GM18519 (cell line): ENCODE measurements at regions not wholly inside any gene's neighbourhood (a gene's known extent, or its start where the extent isn't known, plus 50 kb on each side); places are given as distances from the start of the nearest gene placed in this dataset.
"Not testable (repeated sequence)": the region's sequence is repeated elsewhere in the genome, so short reads cannot be mapped to it uniquely, and the experiment has no call there.

Experiments used
- ATAC-seq: cut with Tn5 transposase; IDR thresholded peaks from one replicate; pipeline ENCODE4 v1.9.1; 2021; ENCODE audit warnings: mild to moderate bottlenecking, moderate library complexity; ENCODE audit not compliant: unreplicated experiment, low FRiP score

GRCh38 chr21:16438761-16439160 is 709.0 kb downstream of the USP25 start:
- ATAC-seq = no peak

- ATAC-seq = no peak
Observed at GRCh38 chr21:16441789-16442188, 712.0 kb downstream of the USP25 start.

- no peak for ATAC-seq
Observed at GRCh38 chr21:16454399-16454798, 724.6 kb downstream of the USP25 start.

GRCh38 chr21:16455526-16455925 is 725.7 kb downstream of the USP25 start:
- no peak for ATAC-seq

- no peak for ATAC-seq
Observed at GRCh38 chr21:16455978-16456377, 726.2 kb downstream of the USP25 start.

GRCh38 chr21:16457498-16457897 is 727.7 kb downstream of the USP25 start:
- ATAC-seq = no peak

GRCh38 chr21:16460936-16461335 is 731.2 kb downstream of the USP25 start:
- ATAC-seq = no peak

- ATAC-seq = not testable (repeated sequence)
Observed at GRCh38 chr21:16464211-16464889, 734.6 kb downstream of the USP25 start.

GRCh38 chr21:16468184-16468583 is 738.4 kb downstream of the USP25 start:
- no peak for ATAC-seq

- ATAC-seq = no peak
Observed at GRCh38 chr21:16473988-16474387, 744.2 kb downstream of the USP25 start.

GRCh38 chr21:16476056-16476825 is 746.5 kb downstream of the USP25 start:
- ATAC-seq = no peak

GRCh38 chr21:16488042-16488441 is 758.3 kb downstream of the USP25 start:
- ATAC-seq = no peak

- no peak for ATAC-seq
Observed at GRCh38 chr21:16492356-16492755, 762.6 kb downstream of the USP25 start.

GRCh38 chr21:16492892-16493291 is 763.1 kb downstream of the USP25 start:
- ATAC-seq = no peak

GRCh38 chr21:16496609-16497008 is 766.8 kb downstream of the USP25 start:
- ATAC-seq = no peak

- ATAC-seq = no peak
Observed at GRCh38 chr21:16500271-16500670, 770.5 kb downstream of the USP25 start.

GRCh38 chr21:16502273-16502672 is 772.5 kb downstream of the USP25 start:
- ATAC-seq = no peak

GRCh38 chr21:16502897-16503296 is 773.1 kb downstream of the USP25 start:
- ATAC-seq = no peak

- no peak for ATAC-seq
Observed at GRCh38 chr21:16504281-16504680, 774.5 kb downstream of the USP25 start.

GRCh38 chr21:16504766-16505165 is 775.0 kb downstream of the USP25 start:
- ATAC-seq = no peak

- ATAC-seq = no peak
Observed at GRCh38 chr21:16509476-16509875, 779.7 kb downstream of the USP25 start.

GRCh38 chr21:16514316-16514715 is 784.5 kb downstream of the USP25 start:
- no peak for ATAC-seq
